H1 (cell line): ENCODE measurements at regions not wholly inside any gene's neighbourhood (a gene's known extent, or its start where the extent isn't known, plus 50 kb on each side); places are given as distances from the start of the nearest gene placed in this dataset.

Source experiments
- CTCF ChIA-PET: fragments of 300-600 bp; sonication (Branson Sonifier 250); formaldehyde crosslinking; loops from one replicate; lab custom pipeline; 2021; ENCODE audit not compliant: partially characterized antibody; lab: Charles Lee
- POLR2A ChIA-PET: fragments of 300-600 bp; sonication (Branson Sonifier 250); formaldehyde crosslinking; loops from one replicate; lab custom pipeline; 2021; ENCODE audit warnings: inconsistent platforms; ENCODE audit not compliant: partially characterized antibody; lab: Charles Lee
- DNase-seq, 2 experiments: peaks; one replicate each; pipeline versions ENCODE4 v3.0.0 to v3.0.0-alpha.2; 2010 to 2022; ENCODE audit warnings: low spot score in 2 of 2, low read depth in 1 of 2, mixed read lengths in 1 of 2
- FAIRE-seq: peaks from 2 replicates; lab custom pipeline; 2011; peaks lifted over from hg19 to GRCh38; lab: Jason Lieb, UNC
- H2AFZ ChIP-seq: 2 replicates; pipeline ENCODE4 v1.8.1; 2012; ENCODE audit warnings: low read length, inconsistent platforms
- H2AK5ac ChIP-seq: 2 replicates; pipeline ENCODE4 v1.6.1; 2013; ENCODE audit warnings: low read depth, low read length
- H2BK120ac ChIP-seq: replicated peaks from 2 replicates; pipeline ENCODE3; 2013; ENCODE audit warnings: low read depth, low read length, inconsistent platforms
- H2BK12ac ChIP-seq: 2 replicates; pipeline ENCODE4 v1.6.1; 2013; ENCODE audit warnings: low read depth, low read length
- H2BK15ac ChIP-seq: 2 replicates; pipeline ENCODE4 v1.6.1; 2013; ENCODE audit warnings: low read length
- H2BK20ac ChIP-seq: 2 replicates; pipeline ENCODE4 v1.6.1; 2013; ENCODE audit warnings: low read length
- H2BK5ac ChIP-seq: 2 replicates; pipeline ENCODE4 v1.6.1; 2013; ENCODE audit warnings: low read depth, low read length
- H3K14ac ChIP-seq: 2 replicates; pipeline ENCODE4 v1.6.1; 2013; ENCODE audit warnings: inconsistent platforms; ENCODE audit not compliant: insufficient read length
- H3K18ac ChIP-seq: 2 replicates; pipeline ENCODE4 v1.6.1; 2013; ENCODE audit warnings: low read length; ENCODE audit errors: extremely low read depth
- H3K23ac ChIP-seq: 2 replicates; pipeline ENCODE4 v1.6.1; 2013; ENCODE audit warnings: inconsistent platforms; ENCODE audit not compliant: insufficient read length
- H3K23me2 ChIP-seq: 2 replicates; pipeline ENCODE4 v1.6.1; 2013; ENCODE audit warnings: low read depth, low read length
- H3K27ac ChIP-seq: 2 replicates; pipeline ENCODE4 v1.6.1; 2011; ENCODE audit warnings: low read depth, low read length, inconsistent platforms
- H3K27me3 ChIP-seq, 4 experiments: replicated peaks in 1 of 4; 1 replicate in 1 of 4; 2 replicates in 3 of 4; pipeline versions ENCODE4 v1.6.1 to v1.8.1; 2011 to 2013; ENCODE audit warnings: low read length in 3 of 4, mild to moderate bottlenecking in 3 of 4, inconsistent platforms in 2 of 4, mixed read lengths in 2 of 4, moderate library complexity in 1 of 4; ENCODE audit not compliant: control insufficient read depth in 3 of 4, insufficient read depth in 3 of 4; ENCODE audit errors: extremely low read depth in 1 of 4
- H3K36me3 ChIP-seq, 4 experiments: 2 replicates each; pipeline versions ENCODE4 v1.6.1 to v1.8.1; 2011 to 2013; ENCODE audit warnings: mild to moderate bottlenecking in 4 of 4, low read length in 3 of 4, moderate library complexity in 2 of 4, control low read depth in 1 of 4, inconsistent platforms in 1 of 4; ENCODE audit not compliant: insufficient read depth in 4 of 4, control insufficient read depth in 2 of 4
- H3K4ac ChIP-seq: replicated peaks from 2 replicates; pipeline ENCODE3; 2013; ENCODE audit warnings: low read length, low read depth, mixed read lengths, inconsistent platforms; ENCODE audit not compliant: insufficient read length
- H3K4me1 ChIP-seq, 4 experiments: replicated peaks in 1 of 4; 1 replicate in 1 of 4; 2 replicates in 3 of 4; pipeline versions ENCODE4 v1.6.1 to v1.8.1; 2011 to 2013; ENCODE audit warnings: low read length in 3 of 4, inconsistent platforms in 2 of 4, mixed read lengths in 1 of 4; ENCODE audit not compliant: insufficient read depth in 4 of 4, control insufficient read depth in 3 of 4
- H3K4me2 ChIP-seq, 2 experiments: 2 replicates each; pipeline versions ENCODE4 v1.6.1 to v1.8.1; 2011 to 2013; ENCODE audit warnings: low read depth in 2 of 2, low read length in 2 of 2, control low read depth in 1 of 2, inconsistent platforms in 1 of 2, mild to moderate bottlenecking in 1 of 2; ENCODE audit not compliant: insufficient read depth in 1 of 2
- H3K4me3 ChIP-seq, 4 experiments: fragments of 200-600, 300-600 bp in 1 of 4; sonication (generic), shearing (Covaris generic), sonication (Bioruptor Twin) in 1 of 4; 2 replicates each; pipeline versions ENCODE4 v1.5.1 to v1.8.1; 2011 to 2016; ENCODE audit warnings: low read length in 4 of 4, low read depth in 3 of 4, control low read depth in 2 of 4, inconsistent platforms in 2 of 4, mild to moderate bottlenecking in 2 of 4, mixed read lengths in 1 of 4, moderate library complexity in 1 of 4; ENCODE audit not compliant: insufficient read depth in 2 of 4; ENCODE audit errors: extremely low read depth in 1 of 4
- H3K56ac ChIP-seq: replicated peaks from 2 replicates; pipeline ENCODE3; 2013; ENCODE audit warnings: low read depth, mild to moderate bottlenecking, mixed read lengths, low read length, inconsistent platforms; ENCODE audit not compliant: insufficient read length
- H3K79me1 ChIP-seq: 2 replicates; pipeline ENCODE4 v1.6.1; 2013; ENCODE audit warnings: low read depth, low read length, control low read depth
- H3K79me2 ChIP-seq, 2 experiments: 2 replicates each; pipeline versions ENCODE4 v1.6.1 to v1.8.1; 2012 to 2013; ENCODE audit warnings: low read length in 2 of 2, mild to moderate bottlenecking in 2 of 2, inconsistent platforms in 1 of 2; ENCODE audit not compliant: insufficient read depth in 2 of 2, control insufficient read depth in 1 of 2
- H3K9ac ChIP-seq, 4 experiments: replicated peaks in 1 of 4; 1 replicate in 1 of 4; 2 replicates in 3 of 4; pipeline versions ENCODE4 v1.6.1 to v1.8.1; 2011 to 2013; ENCODE audit warnings: low read depth in 3 of 4, low read length in 3 of 4, control low read depth in 2 of 4, mild to moderate bottlenecking in 2 of 4, moderate library complexity in 2 of 4, inconsistent platforms in 1 of 4; ENCODE audit errors: extremely low read depth in 1 of 4
- H3K9me3 ChIP-seq, 2 experiments: 2 replicates each; pipeline versions ENCODE4 v1.6.1 to v1.8.1; 2012 to 2013; ENCODE audit warnings: mild to moderate bottlenecking in 2 of 2, moderate library complexity in 2 of 2, control low read depth in 1 of 2, inconsistent platforms in 1 of 2, low read depth in 1 of 2, low read length in 1 of 2, mixed read lengths in 1 of 2; ENCODE audit not compliant: insufficient read depth in 2 of 2
- H4K20me1 ChIP-seq, 2 experiments: replicated peaks in 1 of 2; 2 replicates each; pipeline versions ENCODE3 to v1.8.1; 2011 to 2013; ENCODE audit warnings: inconsistent platforms in 2 of 2, low read length in 2 of 2, mild to moderate bottlenecking in 1 of 2; ENCODE audit not compliant: insufficient read depth in 2 of 2, control insufficient read depth in 1 of 2
- H4K5ac ChIP-seq: 2 replicates; pipeline ENCODE4 v1.6.1; 2013; ENCODE audit warnings: low read length, low read depth, mixed read lengths, inconsistent platforms; ENCODE audit not compliant: insufficient read length
- H4K8ac ChIP-seq: 2 replicates; pipeline ENCODE4 v1.8.0; 2013; ENCODE audit warnings: mild to moderate bottlenecking, moderate library complexity, low read length, inconsistent platforms; ENCODE audit not compliant: insufficient read depth; ENCODE audit errors: extremely low read depth
- H4K91ac ChIP-seq: replicated peaks from 2 replicates; pipeline ENCODE3; 2013; ENCODE audit warnings: low read length, mixed read lengths, inconsistent platforms; ENCODE audit not compliant: insufficient read length
- BCL11A ChIP-seq, 2 experiments: IDR thresholded peaks; one replicate each; pipeline ENCODE4 v1.6.1; 2011; ENCODE audit warnings: low read depth in 2 of 2, low read length in 2 of 2, mild to moderate bottlenecking in 2 of 2
- BRCA1 ChIP-seq: IDR thresholded peaks from 2 replicates; pipeline ENCODE4 v1.6.1; 2012; ENCODE audit warnings: low read depth, low read length, improper control_type of control experiment
- CHD1 ChIP-seq: IDR thresholded peaks from 2 replicates; pipeline ENCODE4 v1.6.1; 2012; ENCODE audit warnings: low read depth, low read length, improper control_type of control experiment
- KDM1A ChIP-seq: fragments of 200-600, 300-600 bp; sonication (generic); IDR thresholded peaks from 2 replicates; pipeline ENCODE4 v1.7.1; 2016; ENCODE audit warnings: mild to moderate bottlenecking, low read length, borderline replicate concordance
- POU5F1 ChIP-seq: IDR thresholded peaks from 2 replicates; pipeline ENCODE4 v1.6.1; 2011; ENCODE audit warnings: low read depth, mild to moderate bottlenecking, low read length, moderate library complexity
- SIRT6 ChIP-seq: IDR thresholded peaks from one replicate; pipeline ENCODE4 v1.7.1; 2012; ENCODE audit warnings: low read length, inconsistent platforms
- TCF12 ChIP-seq: IDR thresholded peaks from 2 replicates; pipeline ENCODE4 v1.6.1; 2011; ENCODE audit warnings: low read depth, mild to moderate bottlenecking, low read length
- WGBS, 2 experiments: shearing (Covaris generic) in 1 of 2; methylation state at CpG; one replicate each; pipeline versions ENCODE4 v1.1.6 to v1.1.7; 2013 to 2015; ENCODE audit warnings: low lambda C conversion rate in 2 of 2, mixed read lengths in 2 of 2, inconsistent platforms in 1 of 2, low coverage in 1 of 2, missing lambda C conversion rate in 1 of 2; ENCODE audit not compliant: insufficient replicate concordance in 2 of 2, insufficient coverage in 1 of 2, insufficient read length in 1 of 2; ENCODE audit errors: extremely low coverage in 1 of 2, missing lambda C conversion rate in 1 of 2; 5-methylcytosine and 5-hydroxymethylcytosine counted together

GRCh38 chr10:78533776-78534175 lies 500.1 kb downstream of the RPS24 start:
- Histone ChIP-seq H4K5ac (no peak overlapping the region), H3K27ac (no peak overlapping the region), H3K4me1 (peaks cover 0 to 6% (median 1%) of the 10 kb centered on the region in 4 experiments; a peak in 3 of 7 replicates), H3K23me2 (no peaks in the 10 kb centered on the region), H2AK5ac (no peak overlapping the region; the same call in 1 of the 2 replicates), H3K4ac (no peak overlapping the region), H3K56ac (no peak overlapping the region), H2BK12ac (no peak overlapping the region; the same call in 1 of the 2 replicates), H3K23ac (no peak overlapping the region), H2BK5ac (no peak overlapping the region), H3K36me3 (no peaks in the 10 kb centered on the region), H2AFZ (no peak overlapping the region), H3K9ac (no peak overlapping the region), H3K14ac (no peak overlapping the region), H4K8ac (no peak overlapping the region), H3K79me2 (no peaks in the 10 kb centered on the region), H3K79me1 (no peaks in the 10 kb centered on the region), H3K4me2 (no peak overlapping the region), H3K4me3 (no peak overlapping the region), H4K20me1 (no peaks in the 10 kb centered on the region), H4K91ac (peak overlapping the region; percentile 31), H2BK120ac (no peak overlapping the region), H3K18ac (0 out of 2 replicates have a peak overlapping the region, but pooled peaks have one; percentile 56), H2BK15ac (no peak overlapping the region), H2BK20ac (no peak overlapping the region), H3K9me3 (peaks cover 7 to 10% of the 10 kb centered on the region in 2 experiments; a peak in 2 of 4 replicates), H3K27me3 (no peaks in the 10 kb centered on the region)
- FAIRE-seq (no peak), DNase-seq (no peak)
- WGBS, 2 experiments: 86% methylated on average over 5 of the region's 5 CpGs; no CpG with 5 or more reads in 1 of the 2 experiments
- ChIA-PET POLR2A (no interaction called here), CTCF (interaction anchor here (1.0 to 1.4 kb wide), 3 partner anchors 10 to 130 kb away, joined by 3 to 4 read pairs (median 3); no protein-coding TSS in a partner anchor)
- no peak for TF ChIP-seq BRCA1
- no peak for TF ChIP-seq SIRT6
- no peak for TF ChIP-seq TCF12
- TF ChIP-seq CHD1: no peak
- TF ChIP-seq POU5F1: no peak
- no peak for TF ChIP-seq BCL11A (IDR thresholded peaks at IDR 0.05; ENCODE audit: low read depth in 2 of 2, low read length in 2 of 2)
- TF ChIP-seq KDM1A: no peak
